Ramos (cell line): ENCODE measurements at regions not wholly inside any gene's neighbourhood (a gene's known extent, or its start where the extent isn't known, plus 50 kb on each side); places are given as distances from the start of the nearest gene placed in this dataset.

Source experiments
- in situ Hi-C: fragments of 300-500 bp; cut with MboI; formaldehyde crosslinking; loops from one replicate; pipeline ENCODE4 v1.14.3; 2022; ENCODE audit warnings: low sequenced_read_pairs; ENCODE audit not compliant: unreplicated experiment

DNA sequence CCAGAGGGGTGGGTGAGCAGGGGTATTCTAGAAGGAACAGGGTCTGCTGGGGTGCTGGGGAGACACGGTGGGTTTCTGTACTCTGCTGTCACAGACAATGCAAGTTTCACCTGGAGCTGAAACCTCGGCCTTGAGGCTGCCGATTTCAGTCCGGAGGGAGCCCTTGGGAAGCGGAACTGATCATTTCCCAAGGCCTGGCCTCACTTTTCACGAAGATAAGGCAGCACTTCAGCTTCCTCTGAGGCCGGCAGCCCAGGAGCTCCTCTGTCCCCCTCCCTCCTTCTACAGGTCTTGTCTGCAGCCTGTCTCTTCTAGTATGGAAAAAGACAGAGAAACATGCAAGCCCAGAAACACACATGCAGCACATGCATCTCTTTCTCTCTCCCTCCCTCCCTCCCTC lies 242.1 kb downstream of the CDC5L start:
- in situ Hi-C loops: no loop called here

GRCh38 chr6:44630125-44631028 lies 242.9 kb downstream of the CDC5L start:
- in situ Hi-C loops: no loop called here

DNA sequence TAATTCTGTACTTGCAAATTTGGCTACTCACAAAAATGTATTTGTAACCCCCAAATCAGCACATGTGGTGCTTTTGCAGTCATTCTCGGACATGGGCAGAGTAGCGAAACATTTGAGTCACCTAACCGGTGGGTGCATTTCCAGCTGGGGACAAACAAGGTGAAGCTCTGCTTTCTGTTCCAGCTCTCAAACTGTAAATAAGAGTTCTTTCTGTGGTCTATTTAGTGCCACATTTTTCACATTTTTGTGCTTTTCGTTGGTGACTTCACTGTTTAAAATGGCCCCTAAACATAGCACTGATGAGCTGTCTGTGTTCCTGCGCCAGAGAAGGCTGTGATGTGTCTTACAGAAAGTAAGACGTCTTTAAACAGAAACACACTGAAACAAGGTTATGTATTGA lies 244.5 kb downstream of the CDC5L start:
- in situ Hi-C loops: no loop called here

- in situ Hi-C loops: no loop called here
Observed at GRCh38 chr6:44634321-44634720, 246.8 kb downstream of the CDC5L start.

- in situ Hi-C loops: no loop called here
Observed at GRCh38 chr6:44635486-44635885, 248.0 kb downstream of the CDC5L start.

DNA sequence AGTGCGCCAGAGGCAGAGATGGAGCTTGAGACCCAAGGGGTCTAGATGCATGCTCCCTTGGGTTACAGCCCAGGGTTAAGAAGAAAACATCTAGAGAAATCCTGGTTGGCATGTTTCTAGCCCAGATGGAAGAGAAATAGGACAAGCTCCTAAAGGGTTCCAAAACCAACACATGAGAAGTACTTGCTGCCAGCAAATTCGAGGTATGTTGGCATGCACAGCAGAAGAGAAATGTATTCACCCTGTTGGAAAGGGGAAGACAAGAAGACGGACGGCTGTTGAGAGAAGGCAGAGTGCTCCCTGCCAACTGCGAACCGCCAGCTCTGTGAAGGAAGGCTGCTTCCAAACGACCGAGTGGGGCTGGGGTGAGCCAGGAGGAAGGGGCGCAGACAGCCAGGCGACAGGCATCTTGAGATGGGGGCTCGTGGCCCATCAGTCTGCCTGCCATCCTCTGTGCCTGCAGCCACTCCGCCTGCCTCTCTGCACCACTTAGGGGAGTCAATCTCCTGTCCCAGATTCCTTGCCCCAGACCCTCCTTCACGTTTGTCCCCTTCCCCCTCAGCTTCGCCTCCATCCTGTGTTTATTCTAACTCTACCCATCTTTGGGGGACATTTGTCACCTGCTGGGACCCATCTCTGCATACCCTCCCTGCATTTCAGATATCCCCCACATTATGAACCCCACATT lies 249.2 kb downstream of the CDC5L start:
- in situ Hi-C loops: no loop called here

DNA sequence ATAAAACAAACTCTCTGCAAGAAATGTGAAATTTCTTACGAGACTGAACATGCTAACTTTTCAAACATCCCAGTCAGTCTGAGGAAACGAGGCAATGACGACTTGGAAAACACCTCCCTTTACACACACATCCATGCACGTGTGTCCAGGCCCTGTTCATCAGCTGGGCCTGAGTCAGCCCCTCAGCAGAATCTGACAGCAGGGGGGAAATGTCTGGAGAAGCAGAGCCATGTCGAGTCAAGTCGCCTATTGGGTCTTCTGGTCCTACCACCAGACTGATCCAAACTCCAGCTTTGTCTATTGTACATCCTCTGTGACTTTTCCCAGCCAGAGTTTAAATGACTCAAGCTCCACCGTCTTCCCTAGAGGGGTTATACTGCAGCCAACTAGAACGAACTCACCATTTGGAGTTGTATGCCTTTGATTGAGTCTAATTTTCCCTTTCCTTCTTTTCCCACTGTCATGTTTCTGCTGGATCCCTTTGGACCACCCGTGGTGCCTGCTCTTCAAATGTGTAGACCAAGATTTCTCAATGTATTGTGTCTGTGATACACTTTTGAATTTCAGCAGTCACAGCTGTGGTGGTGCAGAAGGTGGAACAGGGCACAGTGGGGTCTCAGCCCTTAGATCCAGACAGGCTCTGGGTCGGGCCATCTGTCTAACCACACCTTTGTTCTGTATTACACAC lies 254.0 kb downstream of the CDC5L start:
- in situ Hi-C loops: no loop called here

- in situ Hi-C loops: no loop called here
Observed at GRCh38 chr6:44642349-44642748, 254.8 kb downstream of the CDC5L start.

- in situ Hi-C loops: no loop called here
Observed at GRCh38 chr6:44642870-44643522, 255.5 kb downstream of the CDC5L start.

- in situ Hi-C loops: no loop called here
Observed at GRCh38 chr6:44645276-44645675, 257.8 kb downstream of the CDC5L start.

DNA sequence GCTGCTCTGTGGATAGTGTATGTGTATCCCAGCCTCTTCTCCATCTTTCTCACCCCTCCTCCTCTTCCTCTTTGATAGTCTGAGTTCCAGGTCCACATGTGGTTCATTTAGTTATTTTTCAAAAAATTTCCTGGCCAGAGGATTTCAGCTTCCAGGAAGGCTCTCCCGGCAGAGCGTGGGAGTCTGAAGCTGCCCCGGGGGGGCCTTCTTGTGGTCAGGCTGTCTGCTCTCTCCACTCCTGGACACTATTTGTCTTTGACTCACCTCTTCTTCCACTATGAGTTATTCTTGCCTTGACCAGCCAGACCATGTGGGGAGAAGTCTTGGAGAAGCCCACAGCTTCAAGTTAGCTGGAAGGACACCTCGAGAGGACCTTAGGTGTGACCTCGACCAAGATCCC lies 258.8 kb downstream of the CDC5L start:
- in situ Hi-C loops: no loop called here

DNA sequence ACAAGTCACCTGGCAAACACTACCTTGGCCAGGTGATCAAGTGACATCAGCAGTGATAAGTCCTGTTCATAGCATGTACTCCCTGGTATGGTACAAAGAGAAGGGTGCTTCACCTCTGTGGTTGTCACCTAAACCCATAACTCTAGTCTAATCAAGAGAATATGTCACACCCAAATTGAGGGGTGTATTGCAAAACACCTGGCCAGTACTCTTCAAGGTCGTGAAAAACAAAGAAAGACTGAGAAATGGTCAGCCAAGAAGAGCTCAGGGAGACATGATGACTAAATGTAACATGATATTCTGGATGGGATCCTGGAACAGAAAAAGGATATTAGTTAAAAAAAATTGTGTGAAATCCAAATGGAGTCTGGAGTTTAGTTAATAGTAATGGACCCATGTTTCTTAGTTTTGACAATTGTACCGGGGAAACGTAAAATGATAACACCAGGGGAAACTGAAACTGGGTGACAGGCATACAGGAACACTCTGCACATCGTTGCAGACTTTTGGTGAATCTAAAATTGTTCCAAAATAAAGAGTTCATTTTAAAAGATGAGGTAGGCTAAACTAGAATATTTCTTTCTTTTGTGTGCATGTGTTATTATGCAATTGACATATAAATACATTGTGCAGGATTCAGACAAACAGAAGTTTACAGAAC lies 262.0 kb downstream of the CDC5L start:
- in situ Hi-C loops: loop anchor here (10.0 to 25.0 kb wide), 2 partner anchors 1063 to 1275 kb away; no protein-coding TSS in a partner anchor

- in situ Hi-C loops: loop anchor here (10.0 to 25.0 kb wide), 2 partner anchors 1062 to 1274 kb away; no protein-coding TSS in a partner anchor
Observed at GRCh38 chr6:44650495-44650894, 263.0 kb downstream of the CDC5L start.

DNA sequence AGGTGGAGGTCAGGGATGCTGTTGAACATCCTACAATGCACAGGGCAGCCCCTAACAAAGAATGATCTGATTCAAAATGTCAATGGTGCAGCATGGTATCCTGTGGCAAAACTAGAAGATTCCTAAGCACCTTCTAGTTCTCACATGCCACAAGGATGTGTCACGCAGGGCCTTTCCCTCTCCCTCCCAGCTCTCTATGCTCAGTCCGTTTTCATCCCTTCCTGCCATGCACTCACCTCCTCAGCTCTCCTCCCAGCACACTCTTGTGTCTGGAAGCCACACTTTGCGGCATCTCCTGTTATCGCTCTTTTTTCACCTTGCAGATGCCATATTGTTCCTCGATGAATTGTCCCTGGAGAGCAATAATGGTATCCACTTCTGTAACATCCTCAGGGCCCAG lies 263.4 kb downstream of the CDC5L start:
- in situ Hi-C loops: loop anchor here (10.0 to 25.0 kb wide), 2 partner anchors 1061 to 1274 kb away; no protein-coding TSS in a partner anchor

GRCh38 chr6:44651604-44652003 lies 264.1 kb downstream of the CDC5L start:
- in situ Hi-C loops: loop anchor here (10.0 to 25.0 kb wide), 2 partner anchors 1061 to 1273 kb away; no protein-coding TSS in a partner anchor

- in situ Hi-C loops: loop anchor here (10.0 to 25.0 kb wide), 2 partner anchors 1060 to 1272 kb away; no protein-coding TSS in a partner anchor
Observed at GRCh38 chr6:44652547-44652946, 265.0 kb downstream of the CDC5L start.

DNA sequence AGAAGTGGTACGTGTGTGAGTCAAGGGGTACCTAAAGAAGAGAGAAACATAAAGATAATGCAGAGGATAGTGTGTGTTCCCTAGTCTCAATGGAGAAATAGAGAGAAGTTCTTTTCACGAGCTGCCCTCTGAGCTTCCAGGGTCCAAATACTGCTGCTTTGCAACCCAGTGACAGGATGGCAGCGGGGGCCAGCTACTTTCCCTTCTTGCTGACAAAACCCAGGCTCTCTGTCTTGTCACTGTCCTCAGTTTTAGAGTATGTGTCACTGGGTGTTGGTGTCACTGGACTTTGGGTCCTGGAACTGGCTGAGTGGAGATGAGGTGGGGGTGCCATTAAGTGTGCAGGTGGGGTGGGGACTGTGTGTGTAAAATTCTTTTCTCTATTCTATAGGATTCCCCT lies 265.6 kb downstream of the CDC5L start:
- in situ Hi-C loops: loop anchor here (10.0 to 25.0 kb wide), 2 partner anchors 1059 to 1272 kb away; no protein-coding TSS in a partner anchor

DNA sequence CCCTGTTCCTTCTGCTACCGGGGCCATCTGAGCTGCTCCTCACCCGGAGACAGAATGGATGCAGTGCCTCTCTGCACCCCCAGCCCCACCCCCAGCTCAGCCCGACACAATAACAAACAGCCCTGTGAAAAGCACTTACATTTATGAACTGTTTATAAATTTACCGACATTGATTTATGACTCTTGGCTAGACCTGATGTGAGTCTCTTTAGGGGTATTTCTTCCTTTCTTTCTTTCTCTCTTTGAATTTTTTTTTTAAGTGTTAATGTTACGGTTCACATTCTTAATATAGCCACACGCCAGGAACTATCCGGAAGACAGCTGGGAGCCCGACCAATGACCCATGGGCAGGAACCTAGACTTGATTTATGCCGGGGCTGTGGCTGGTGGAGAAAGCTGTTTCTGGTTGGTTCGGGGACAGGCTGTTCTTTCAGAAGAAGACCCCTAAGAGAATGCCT lies 266.3 kb downstream of the CDC5L start:
- in situ Hi-C loops: loop anchor here (10.0 to 25.0 kb wide), 2 partner anchors 1059 to 1271 kb away; no protein-coding TSS in a partner anchor
